GM11168 (cell line): ENCODE measurements at regions not wholly inside any gene's neighbourhood (a gene's known extent, or its start where the extent isn't known, plus 50 kb on each side); places are given as distances from the start of the nearest gene placed in this dataset.

ENCODE experiments used
- in situ Hi-C: fragments of 300-500 bp; cut with MboI; formaldehyde crosslinking; loops from one replicate; pipeline ENCODE4 v1.12.0; 2022; ENCODE audit warnings: low sequenced_read_pairs; ENCODE audit not compliant: unreplicated experiment

GRCh38 chr4:128606173-128606572 is 203.3 kb upstream of the JADE1 start:
- in situ Hi-C loops, result no loop called here

DNA sequence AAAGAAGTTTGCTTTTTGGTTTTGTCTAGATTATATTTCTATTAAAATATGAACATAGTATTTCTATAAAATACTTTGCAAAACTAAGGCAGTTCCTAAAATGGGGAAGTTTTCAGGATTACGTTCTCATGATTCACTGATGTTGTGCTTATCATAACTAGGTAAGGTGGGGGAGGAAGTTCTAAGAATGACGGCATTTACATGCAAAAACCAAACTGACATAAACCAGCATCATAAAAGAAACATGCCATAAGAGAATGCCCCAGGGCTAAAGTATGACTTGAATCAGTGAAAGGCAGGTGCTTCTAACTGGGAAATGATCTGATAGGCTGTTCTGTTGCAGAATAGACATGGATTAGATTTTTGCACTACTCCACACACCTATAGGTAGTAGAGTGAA is 204.7 kb upstream of the JADE1 start:
- in situ Hi-C loops, result no loop called here

GRCh38 chr4:128604204-128604603 is 205.3 kb upstream of the JADE1 start:
- in situ Hi-C loops, result no loop called here

DNA sequence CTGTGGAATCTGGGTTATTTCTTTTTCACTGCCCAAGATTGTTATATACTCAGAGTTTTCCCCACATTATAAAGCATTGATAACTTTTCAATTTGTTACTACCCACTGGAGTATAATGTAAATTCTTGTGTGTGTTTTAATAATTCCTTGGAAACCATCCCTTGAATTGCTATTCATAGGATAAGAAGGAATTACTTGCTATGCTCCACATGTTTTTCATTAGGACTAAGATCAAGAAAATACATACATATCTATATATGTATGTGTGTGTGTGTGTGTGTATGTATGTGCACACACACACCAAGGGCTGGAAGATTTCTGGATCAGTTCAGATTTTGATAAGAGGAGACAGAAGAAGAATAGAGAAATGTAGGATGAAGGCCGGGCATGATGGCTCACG is 206.4 kb upstream of the JADE1 start:
- in situ Hi-C loops, result no loop called here

DNA sequence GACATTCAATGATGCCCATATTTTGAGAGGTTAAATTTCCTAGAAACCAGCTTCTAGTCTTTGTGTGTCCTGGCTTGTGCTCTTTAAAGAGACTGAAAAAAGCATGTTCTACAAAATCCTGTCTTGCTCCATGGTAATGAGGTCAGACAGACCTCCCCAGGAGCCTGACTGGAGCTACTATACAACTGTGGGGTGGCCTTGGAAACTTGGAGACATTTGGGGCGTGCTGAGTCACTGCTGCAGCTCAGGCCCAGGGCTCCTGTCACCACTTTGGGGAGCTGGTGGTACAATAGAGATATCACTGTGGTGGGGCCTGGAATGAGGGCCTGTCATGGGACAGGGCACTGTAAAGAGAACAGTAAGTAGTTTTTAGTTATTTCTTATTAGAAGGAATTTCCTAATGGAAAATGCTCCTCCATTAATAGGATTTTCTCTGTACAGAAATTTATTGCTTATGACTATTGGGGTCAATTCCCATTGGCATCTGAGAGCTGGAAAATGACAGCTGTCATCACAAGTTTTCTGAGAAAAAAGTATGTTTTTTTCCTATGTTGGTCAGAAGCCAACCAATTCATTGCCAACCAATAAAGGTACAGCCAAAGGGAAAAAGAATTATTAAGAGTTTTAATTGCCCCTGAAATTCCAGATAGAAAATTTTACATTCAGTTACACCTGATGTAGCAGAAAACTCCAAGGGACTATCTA is 207.4 kb upstream of the JADE1 start:
- in situ Hi-C loops, result no loop called here

GRCh38 chr4:128600996-128601871 is 208.3 kb upstream of the JADE1 start:
- in situ Hi-C loops, result no loop called here

DNA sequence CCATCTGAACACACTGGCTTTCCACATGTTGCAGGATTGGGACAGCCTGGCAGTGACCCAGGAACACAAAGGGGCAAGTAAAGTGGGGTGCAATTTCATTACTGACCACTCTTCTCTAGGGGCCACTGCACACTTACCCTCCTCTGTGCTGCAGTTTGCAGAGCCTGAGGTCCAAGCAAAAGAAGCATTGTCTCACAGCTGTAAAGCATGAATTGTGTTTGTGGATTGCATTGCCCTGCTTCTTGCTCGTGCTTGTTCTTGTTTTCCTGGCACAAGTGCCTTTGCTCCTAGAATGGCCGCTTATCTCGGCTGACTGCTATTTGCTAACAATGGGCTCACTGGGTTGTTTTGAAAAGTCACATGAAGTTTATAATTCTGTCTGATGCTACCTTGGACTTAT is 209.1 kb upstream of the JADE1 start:
- in situ Hi-C loops, result no loop called here

DNA sequence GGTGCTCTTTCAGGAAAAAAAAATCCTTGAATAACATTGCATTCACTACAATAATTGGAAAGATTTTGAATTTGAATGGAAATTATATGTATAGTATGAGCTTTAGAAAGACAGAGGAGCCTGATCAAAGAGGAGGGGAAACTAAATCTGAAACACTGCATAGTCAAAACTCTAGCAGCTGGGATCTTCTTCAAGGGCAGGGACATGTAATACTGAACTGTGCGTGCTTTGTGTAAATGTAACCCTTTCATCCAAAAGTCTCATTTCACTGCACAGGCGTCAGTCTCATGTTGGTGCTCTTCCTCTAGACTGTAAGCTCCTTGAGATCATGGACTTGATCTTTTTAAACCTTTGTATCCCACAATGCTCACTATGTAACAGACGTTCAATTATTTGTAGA is 212.0 kb upstream of the JADE1 start:
- in situ Hi-C loops, result no loop called here

- in situ Hi-C loops, result no loop called here
These were observed 212.6 kb upstream of the JADE1 start for GRCh38 chr4:128596853-128597252.

- in situ Hi-C loops, result no loop called here
These were observed 213.4 kb upstream of the JADE1 start for GRCh38 chr4:128596115-128596514.

GRCh38 chr4:128591482-128591881 is 218.0 kb upstream of the JADE1 start:
- in situ Hi-C loops, result no loop called here

DNA sequence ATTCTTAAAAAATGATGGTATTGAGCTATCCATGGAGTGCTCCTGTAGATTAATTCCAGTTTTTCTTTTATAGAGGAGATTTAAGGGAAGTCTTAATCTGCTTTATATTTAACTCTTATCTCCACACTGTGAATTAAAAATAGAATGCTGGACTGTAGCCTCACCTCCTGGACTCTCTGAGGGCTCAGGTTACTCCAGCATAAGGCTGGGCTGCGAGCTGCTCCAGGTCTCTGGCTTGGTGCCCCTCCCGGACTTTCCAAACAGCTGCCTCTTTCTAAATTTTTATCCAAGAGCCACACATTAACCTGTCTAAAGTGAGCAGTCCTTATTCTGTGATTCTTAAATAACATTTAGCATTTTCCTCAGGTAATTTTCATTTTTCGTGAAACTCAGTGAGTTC is 218.7 kb upstream of the JADE1 start:
- in situ Hi-C loops, result no loop called here

GRCh38 chr4:128590034-128590740 is 219.3 kb upstream of the JADE1 start:
- in situ Hi-C loops, result no loop called here

GRCh38 chr4:128589384-128589965 is 220.0 kb upstream of the JADE1 start:
- in situ Hi-C loops, result no loop called here

DNA sequence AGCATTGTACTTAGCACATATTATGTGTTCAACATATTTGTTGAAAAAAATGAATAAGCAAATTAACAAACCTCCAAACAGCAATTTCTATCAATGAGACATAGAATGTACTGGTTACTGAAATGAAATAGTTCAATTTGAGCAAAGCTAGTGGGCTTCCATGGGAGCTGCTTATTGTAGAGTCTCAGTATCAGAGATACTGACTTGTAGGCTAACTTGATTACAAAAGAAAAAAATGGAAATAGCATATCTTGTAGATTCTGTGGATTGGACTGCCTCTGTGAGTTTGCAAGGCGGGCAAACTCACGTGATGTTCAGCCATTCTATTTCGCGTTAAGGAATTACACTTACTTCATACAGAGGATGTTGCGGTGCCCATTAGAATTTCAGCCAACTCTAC is 222.1 kb upstream of the JADE1 start:
- in situ Hi-C loops, result no loop called here

DNA sequence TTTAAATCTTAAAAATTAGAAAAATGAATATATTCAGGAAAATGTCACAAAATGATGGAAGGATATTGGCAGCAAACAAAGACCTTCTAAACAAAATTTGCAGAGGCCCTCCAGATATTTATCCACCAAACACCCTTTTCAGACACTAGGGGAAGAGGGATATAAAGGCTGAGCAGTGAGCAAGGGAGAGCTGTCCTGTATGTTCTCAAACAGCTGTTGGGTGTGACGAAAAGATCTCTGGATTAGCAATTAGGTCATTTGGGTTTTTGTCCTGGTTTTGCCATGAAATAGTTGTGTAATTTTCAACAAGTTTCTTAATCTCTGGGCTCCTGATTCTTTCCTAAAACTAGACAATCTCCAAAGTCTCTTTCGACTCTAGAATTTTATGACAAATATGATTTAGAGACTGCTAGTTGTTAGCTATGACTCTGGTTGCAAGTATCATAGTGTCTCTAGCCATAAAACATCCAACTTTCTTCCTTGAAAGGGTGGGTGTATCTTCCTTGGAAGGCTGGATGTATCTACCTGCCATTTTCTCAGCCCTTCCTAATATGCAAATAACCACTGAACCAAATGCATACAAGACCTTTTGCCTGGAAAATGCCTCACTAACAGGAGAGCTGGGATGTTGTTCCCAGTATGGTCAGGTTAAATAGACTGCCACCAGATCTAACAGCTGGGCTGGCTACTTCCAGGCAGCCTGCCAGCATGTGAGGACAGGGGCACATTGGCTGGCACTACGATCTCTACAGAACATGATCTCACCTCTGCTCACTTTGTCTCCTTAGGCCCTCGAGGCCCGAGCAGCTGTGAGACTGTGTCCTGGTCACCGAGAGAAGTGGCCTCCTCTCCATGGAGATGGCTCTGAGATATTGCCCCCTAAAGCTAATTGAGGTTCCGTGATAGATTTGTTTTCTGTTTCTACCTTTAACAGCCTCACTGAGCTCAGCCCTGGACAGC is 225.5 kb upstream of the JADE1 start:
- in situ Hi-C loops, result no loop called here

DNA sequence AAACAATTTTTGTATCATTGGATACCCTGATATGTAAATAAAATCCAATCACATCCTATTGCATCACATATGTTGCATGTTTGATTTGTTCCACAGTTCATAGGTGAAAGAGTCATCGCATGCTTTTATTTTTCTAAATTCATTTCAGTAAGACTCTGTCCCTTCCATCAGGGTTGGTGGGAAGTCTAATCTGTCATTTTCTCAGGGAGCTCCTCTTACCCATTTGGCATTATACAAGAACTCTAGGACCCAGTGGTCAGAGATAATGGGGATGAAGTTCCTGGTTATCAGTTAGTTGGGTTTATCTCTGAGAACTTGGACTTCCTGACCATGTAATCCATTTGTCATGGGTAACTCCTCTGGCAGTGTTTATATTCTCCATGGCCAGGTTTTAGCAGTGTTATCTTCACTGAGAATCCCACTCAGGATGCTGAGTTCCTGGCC is 227.1 kb upstream of the JADE1 start:
- in situ Hi-C loops, result no loop called here

- in situ Hi-C loops, result no loop called here
These were observed 230.2 kb upstream of the JADE1 start for GRCh38 chr4:128579154-128579853.

DNA sequence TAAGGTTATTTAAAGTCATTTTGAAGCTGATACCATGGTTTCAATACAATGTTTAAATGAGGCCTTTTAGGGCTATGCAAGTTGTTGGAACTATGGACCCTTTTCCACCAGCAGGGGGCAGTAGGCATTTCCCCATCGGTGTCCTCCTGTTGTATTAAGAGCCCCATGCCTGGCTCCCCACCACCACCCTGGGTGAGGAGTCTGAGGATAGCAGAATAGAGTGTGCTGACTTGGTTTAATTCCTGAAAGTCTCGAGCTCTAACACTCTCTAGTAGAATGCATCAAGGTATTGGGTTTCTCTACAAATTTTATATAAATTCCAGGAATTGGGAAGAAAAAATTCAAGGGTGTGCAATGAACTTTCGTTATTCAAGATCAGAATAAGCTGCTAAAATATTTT is 234.8 kb upstream of the JADE1 start:
- in situ Hi-C loops, result no loop called here
